SK-N-SH (cell line): ENCODE measurements at regions not wholly inside any gene's neighbourhood (a gene's known extent, or its start where the extent isn't known, plus 50 kb on each side); places are given as distances from the start of the nearest gene placed in this dataset.
"Not testable (repeated sequence)": the region's sequence is repeated elsewhere in the genome, so short reads cannot be mapped to it uniquely, and the experiment has no call there.

Source experiments
- SMC3 ChIP-seq: IDR thresholded peaks from 2 replicates; pipeline ENCODE4 v1.6.1; 2012; ENCODE audit warnings: low read depth, low read length, improper control_type of control experiment
- TF ChIP-seq, protein P1 (sequence below): fragments of 200-600 bp; sonication (generic); IDR thresholded peaks from 2 replicates; pipeline ENCODE4 v1.6.1; 2017; ENCODE audit warnings: antibody characterized with exemption, mild to moderate bottlenecking, moderate library complexity
- TF ChIP-seq, protein P2 (sequence below): IDR thresholded peaks from 2 replicates; pipeline ENCODE4 v1.4.0; 2012; ENCODE audit warnings: low read depth

DNA sequence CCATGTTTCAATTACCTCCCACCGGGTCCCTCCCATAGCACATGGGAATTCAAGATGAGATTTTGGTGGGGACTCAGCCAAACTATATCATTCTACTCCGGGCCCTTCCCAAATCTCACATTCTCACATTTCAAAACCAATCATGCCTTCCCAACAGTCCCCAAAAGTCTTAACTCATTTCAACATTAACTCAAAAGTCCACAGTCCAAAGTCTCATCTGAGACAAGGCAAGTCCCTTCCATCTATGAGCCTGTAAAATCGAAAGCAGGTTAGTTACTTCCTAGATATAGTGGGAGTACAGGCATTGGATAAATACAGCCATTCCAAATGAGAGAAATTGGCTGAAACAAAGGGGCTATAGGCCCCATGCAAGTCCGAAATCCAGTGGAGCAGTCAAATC lies 188.1 kb downstream of the SQOR start:
- TF ChIP-seq, protein P1, sequence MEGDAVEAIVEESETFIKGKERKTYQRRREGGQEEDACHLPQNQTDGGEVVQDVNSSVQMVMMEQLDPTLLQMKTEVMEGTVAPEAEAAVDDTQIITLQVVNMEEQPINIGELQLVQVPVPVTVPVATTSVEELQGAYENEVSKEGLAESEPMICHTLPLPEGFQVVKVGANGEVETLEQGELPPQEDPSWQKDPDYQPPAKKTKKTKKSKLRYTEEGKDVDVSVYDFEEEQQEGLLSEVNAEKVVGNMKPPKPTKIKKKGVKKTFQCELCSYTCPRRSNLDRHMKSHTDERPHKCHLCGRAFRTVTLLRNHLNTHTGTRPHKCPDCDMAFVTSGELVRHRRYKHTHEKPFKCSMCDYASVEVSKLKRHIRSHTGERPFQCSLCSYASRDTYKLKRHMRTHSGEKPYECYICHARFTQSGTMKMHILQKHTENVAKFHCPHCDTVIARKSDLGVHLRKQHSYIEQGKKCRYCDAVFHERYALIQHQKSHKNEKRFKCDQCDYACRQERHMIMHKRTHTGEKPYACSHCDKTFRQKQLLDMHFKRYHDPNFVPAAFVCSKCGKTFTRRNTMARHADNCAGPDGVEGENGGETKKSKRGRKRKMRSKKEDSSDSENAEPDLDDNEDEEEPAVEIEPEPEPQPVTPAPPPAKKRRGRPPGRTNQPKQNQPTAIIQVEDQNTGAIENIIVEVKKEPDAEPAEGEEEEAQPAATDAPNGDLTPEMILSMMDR: not testable (repeated sequence)
- TF ChIP-seq, protein P2, sequence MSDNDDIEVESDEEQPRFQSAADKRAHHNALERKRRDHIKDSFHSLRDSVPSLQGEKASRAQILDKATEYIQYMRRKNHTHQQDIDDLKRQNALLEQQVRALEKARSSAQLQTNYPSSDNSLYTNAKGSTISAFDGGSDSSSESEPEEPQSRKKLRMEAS: not testable (repeated sequence)
- not testable (repeated sequence) for TF ChIP-seq SMC3
